HepG2 (cell line): ENCODE measurements at regions not wholly inside any gene's neighbourhood (a gene's known extent, or its start where the extent isn't known, plus 50 kb on each side); places are given as distances from the start of the nearest gene placed in this dataset.

ENCODE experiments used
- ATAC-seq: fragments of 200-7000 bp; cut with Tn5 transposase; 3 replicates; pipeline ENCODE4 v1.9.1; 2020; ENCODE audit warnings: mild to moderate bottlenecking, moderate library complexity
- BruUV-seq: library from RNA; stranded (reverse); fragments of 400-500 nt; replicated peaks from 2 replicates; lab custom pipeline; 2021; lab: Mats Ljungman, UMichigan
- CTCF ChIA-PET: fragments of 300-600 bp; formaldehyde crosslinking; extraction: SDS; loops from one replicate; lab custom pipeline; 2021; ENCODE audit warnings: low total read pairs, inconsistent platforms, low intra/inter-chr PET ratio; lab: Yijun Ruan, JAX
- POLR2A ChIA-PET: fragments of 350-600 bp; sonication (Branson Sonifier 250); formaldehyde crosslinking; loops from one replicate; lab custom pipeline; 2020; ENCODE audit warnings: antibody characterized with exemption, inconsistent platforms; lab: Yijun Ruan, JAX
- DNase-seq: peaks from one replicate; pipeline ENCODE4 v3.0.0-alpha.2; 2015; ENCODE audit warnings: low spot score
- FAIRE-seq: peaks from 3 replicates; lab custom pipeline; 2011; peaks lifted over from hg19 to GRCh38; lab: Jason Lieb, UNC
- H2AFZ ChIP-seq: one replicate; pipeline ENCODE4 v1.6.1; 2011; ENCODE audit warnings: low read length, inconsistent platforms
- H3K27ac ChIP-seq: fragments of 300-600 bp; 3 replicates; pipeline ENCODE4 v1.8.0; 2011; ENCODE audit warnings: mixed run types, mild to moderate bottlenecking, mixed read lengths, low read length, inconsistent platforms; ENCODE audit not compliant: insufficient read depth; ENCODE audit errors: extremely low read length
- H3K27me3 ChIP-seq, 2 experiments: fragments of 200-600 bp in 1 of 2; 2 replicates in 1 of 2; 3 replicates in 1 of 2; pipeline versions ENCODE4 v1.6.0 to v1.8.0; 2011; ENCODE audit warnings: low read length in 2 of 2, mild to moderate bottlenecking in 2 of 2, moderate library complexity in 2 of 2, inconsistent platforms in 1 of 2; ENCODE audit not compliant: insufficient read depth in 2 of 2, control insufficient read depth in 1 of 2
- H3K36me3 ChIP-seq, 2 experiments: fragments of 200-600 bp in 1 of 2; replicated peaks in 1 of 2; 2 replicates in 1 of 2; 3 replicates in 1 of 2; pipeline versions ENCODE4 v1.5.1 to v1.8.0; 2011; ENCODE audit warnings: low read length in 2 of 2, inconsistent platforms in 1 of 2; ENCODE audit not compliant: insufficient read depth in 2 of 2, control insufficient read depth in 1 of 2
- H3K4me1 ChIP-seq: 2 replicates; pipeline ENCODE4 v1.5.1; 2012; ENCODE audit warnings: low read length, inconsistent platforms; ENCODE audit not compliant: insufficient read depth
- H3K4me2 ChIP-seq: 2 replicates; pipeline ENCODE4 v1.6.0; 2011; ENCODE audit warnings: low read depth, low read length, inconsistent platforms
- H3K4me3 ChIP-seq, 3 experiments: fragments of 200-600 bp in 1 of 3; sonication (generic), shearing (Covaris generic) in 1 of 3; replicated peaks in 1 of 3; 2 replicates each; pipeline ENCODE4 v1.5.1; 2011 to 2016; ENCODE audit warnings: low read length in 3 of 3, inconsistent platforms in 2 of 3, low read depth in 2 of 3, mild to moderate bottlenecking in 2 of 3, control low read depth in 1 of 3, mixed read lengths in 1 of 3; ENCODE audit not compliant: insufficient read depth in 1 of 3
- H3K79me2 ChIP-seq: one replicate; pipeline ENCODE4 v1.6.1; 2011; ENCODE audit warnings: low read length, inconsistent platforms; ENCODE audit not compliant: insufficient read depth
- H3K9ac ChIP-seq: 2 replicates; pipeline ENCODE4 v1.6.0; 2011; ENCODE audit warnings: mild to moderate bottlenecking, low read depth, low read length, inconsistent platforms; ENCODE audit not compliant: insufficient read depth
- H3K9me3 ChIP-seq: 2 replicates; pipeline ENCODE4 v1.5.1; 2012; ENCODE audit warnings: mild to moderate bottlenecking, low read length
- H4K20me1 ChIP-seq: 2 replicates; pipeline ENCODE4 v1.6.0; 2011; ENCODE audit warnings: inconsistent platforms, mild to moderate bottlenecking, low read length, moderate library complexity; ENCODE audit not compliant: insufficient read depth
- FOXK2 ChIP-seq: fragments of 450-650 bp; IDR thresholded peaks from 2 replicates; pipeline ENCODE4 v1.6.1; 2016
- HNF4A ChIP-seq: sonication (generic); formaldehyde crosslinking; IDR thresholded peaks from 2 replicates; pipeline ENCODE4 v1.4.0; 2020; ENCODE audit warnings: missing genetic modification reagents
- LCORL ChIP-seq, 2 experiments: fragments of 450-650 bp in 1 of 2; sonication (generic) in 1 of 2; formaldehyde crosslinking in 1 of 2; IDR thresholded peaks; 2 replicates each; pipeline versions ENCODE4 v1.5.0 to v1.6.1; 2017 to 2020; ENCODE audit warnings: antibody characterized with exemption in 1 of 2, missing genetic modification reagents in 1 of 2
- MTERF4 ChIP-seq: sonication (generic); formaldehyde crosslinking; IDR thresholded peaks from 2 replicates; pipeline ENCODE4 v1.8.0; 2023; ENCODE audit warnings: mild to moderate bottlenecking, missing genetic modification reagents
- ZNF556 ChIP-seq: sonication (generic); formaldehyde crosslinking; IDR thresholded peaks from 2 replicates; pipeline ENCODE4 v1.4.0; 2020; ENCODE audit warnings: mild to moderate bottlenecking, missing genetic modification reagents, borderline replicate concordance
- ZNF577 ChIP-seq: sonication (generic); formaldehyde crosslinking; IDR thresholded peaks from 2 replicates; pipeline ENCODE4 v1.4.0; 2020; ENCODE audit warnings: mild to moderate bottlenecking, low read depth, missing genetic modification reagents, borderline replicate concordance
- WGBS: methylation state at CpG from one replicate; pipeline ENCODE4 v1.1.6; 2017; ENCODE audit warnings: low lambda C conversion rate; 5-methylcytosine and 5-hydroxymethylcytosine counted together
- in situ Hi-C: cut with HindIII; loops from 2 replicates; pipeline ENCODE4 v1.10.0; 2017; ENCODE audit warnings: low pct_unique_long_range_greater_than_20kb; ENCODE audit not compliant: extremely low pct_ligation_motif_present
- intact Hi-C: fragments of 100-400 bp; cut with micrococcal nuclease; formaldehyde crosslinking; loops from one replicate; pipeline ENCODE4 v1.10.0; 2022; ENCODE audit not compliant: unreplicated experiment
- TF ChIP-seq, protein P1 (sequence below): sonication (generic); formaldehyde crosslinking; IDR thresholded peaks from 2 replicates; pipeline ENCODE4 v1.5.0; 2020; ENCODE audit warnings: mild to moderate bottlenecking, missing genetic modification reagents, moderate library complexity

GRCh38 chr18:75527848-75528685, 100.6 kb upstream of the SMIM21 start:
- Histone ChIP-seq H4K20me1 (no peaks in the 10 kb centered on the region), H2AFZ (no peak overlapping the region), H3K27ac (no peak overlapping the region), H3K36me3 (no peaks in the 10 kb centered on the region), H3K27me3 (peaks cover 1 to 44% of the 10 kb centered on the region in 2 experiments; a peak in 4 of 5 replicates), H3K4me2 (no peak overlapping the region), H3K79me2 (no peaks in the 10 kb centered on the region), H3K4me1 (no peaks in the 10 kb centered on the region), H3K9ac (no peak overlapping the region), H3K4me3 (no peak overlapping the region), H3K9me3 (no peaks in the 10 kb centered on the region)
- in situ Hi-C loops, result no loop called here
- DNase-seq, result no peak
- intact Hi-C loops, result no loop called here
- POLR2A ChIA-PET, result no interaction called here
- ATAC-seq, result no peak
- BruUV-seq, result no TSS peak
- 0% methylated on average over 5 of the region's 6 CpGs for WGBS
- no peak for TF ChIP-seq ZNF556
- TF ChIP-seq HNF4A, result no peak
- TF ChIP-seq MTERF4 (CRISPR knock-in tag), result no peak
- no peak for TF ChIP-seq LCORL (IDR thresholded peaks at IDR 0.05)
- TF ChIP-seq LCORL (CRISPR knock-in tag; IDR thresholded peaks at IDR 0.05), result no peak
- no peak for TF ChIP-seq ZNF577 (CRISPR knock-in tag)
- no peak for TF ChIP-seq FOXK2
- TF ChIP-seq, protein P1, sequence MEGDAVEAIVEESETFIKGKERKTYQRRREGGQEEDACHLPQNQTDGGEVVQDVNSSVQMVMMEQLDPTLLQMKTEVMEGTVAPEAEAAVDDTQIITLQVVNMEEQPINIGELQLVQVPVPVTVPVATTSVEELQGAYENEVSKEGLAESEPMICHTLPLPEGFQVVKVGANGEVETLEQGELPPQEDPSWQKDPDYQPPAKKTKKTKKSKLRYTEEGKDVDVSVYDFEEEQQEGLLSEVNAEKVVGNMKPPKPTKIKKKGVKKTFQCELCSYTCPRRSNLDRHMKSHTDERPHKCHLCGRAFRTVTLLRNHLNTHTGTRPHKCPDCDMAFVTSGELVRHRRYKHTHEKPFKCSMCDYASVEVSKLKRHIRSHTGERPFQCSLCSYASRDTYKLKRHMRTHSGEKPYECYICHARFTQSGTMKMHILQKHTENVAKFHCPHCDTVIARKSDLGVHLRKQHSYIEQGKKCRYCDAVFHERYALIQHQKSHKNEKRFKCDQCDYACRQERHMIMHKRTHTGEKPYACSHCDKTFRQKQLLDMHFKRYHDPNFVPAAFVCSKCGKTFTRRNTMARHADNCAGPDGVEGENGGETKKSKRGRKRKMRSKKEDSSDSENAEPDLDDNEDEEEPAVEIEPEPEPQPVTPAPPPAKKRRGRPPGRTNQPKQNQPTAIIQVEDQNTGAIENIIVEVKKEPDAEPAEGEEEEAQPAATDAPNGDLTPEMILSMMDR, result no peak
- CTCF ChIA-PET, result no interaction called here
- FAIRE-seq, result no peak
